Loucy (cell line): ENCODE measurements at regions not wholly inside any gene's neighbourhood (a gene's known extent, or its start where the extent isn't known, plus 50 kb on each side); places are given as distances from the start of the nearest gene placed in this dataset.

Source experiments
- H2AFZ ChIP-seq: fragments of 200-600 bp; sonication (generic); 2 replicates; pipeline ENCODE4 v1.6.0; 2016; ENCODE audit warnings: antibody characterized with exemption, mild to moderate bottlenecking, low read length, moderate library complexity
- H3F3A ChIP-seq: fragments of 200-600 bp; 2 replicates; pipeline ENCODE4 v1.6.0; 2016; ENCODE audit warnings: antibody characterized with exemption, low read depth, mild to moderate bottlenecking
- H3K27me3 ChIP-seq: fragments of 200-600 bp; sonication (generic); 2 replicates; pipeline ENCODE4 v1.6.1; 2014; ENCODE audit warnings: low read length, mild to moderate bottlenecking; ENCODE audit not compliant: insufficient read depth, poor library complexity, severe bottlenecking
- H3K36me3 ChIP-seq: fragments of 200-600 bp; sonication (generic); 2 replicates; pipeline ENCODE4 v1.6.1; 2016; ENCODE audit warnings: low read length; ENCODE audit not compliant: insufficient read depth
- H3K4me1 ChIP-seq: fragments of 200-600 bp; sonication (generic); 2 replicates; pipeline ENCODE4 v1.5.1; 2014; ENCODE audit warnings: low read length, mild to moderate bottlenecking; ENCODE audit not compliant: insufficient read depth, poor library complexity, severe bottlenecking
- H3K4me2 ChIP-seq: fragments of 200-600 bp; sonication (generic); 2 replicates; pipeline ENCODE4 v1.6.0; 2014; ENCODE audit warnings: antibody characterized with exemption, low read length, low read depth, mild to moderate bottlenecking; ENCODE audit not compliant: poor library complexity, severe bottlenecking
- H3K4me3 ChIP-seq: fragments of 200-600 bp; sonication (generic); 2 replicates; pipeline ENCODE4 v1.5.1; 2014; ENCODE audit warnings: low read length, mild to moderate bottlenecking, mixed read lengths; ENCODE audit not compliant: poor library complexity, severe bottlenecking
- H3K79me2 ChIP-seq: fragments of 200-600 bp; sonication (generic); 2 replicates; pipeline ENCODE4 v1.6.1; 2014; ENCODE audit warnings: low read length; ENCODE audit not compliant: insufficient read depth
- H3K9ac ChIP-seq: fragments of 200-600 bp; sonication (generic); 2 replicates; pipeline ENCODE4 v1.6.0; 2014; ENCODE audit warnings: mild to moderate bottlenecking, low read depth, low read length, moderate library complexity; ENCODE audit not compliant: poor library complexity, severe bottlenecking
- H3K9me2 ChIP-seq: fragments of 200-600 bp; sonication (generic); replicated peaks from 2 replicates; pipeline ENCODE4 v1.6.1; 2016; ENCODE audit warnings: low read depth, low read length, mixed read lengths
- H3K9me3 ChIP-seq: fragments of 200-600 bp; sonication (generic); 2 replicates; pipeline ENCODE4 v1.6.1; 2014; ENCODE audit warnings: mild to moderate bottlenecking, antibody characterized with exemption, low read length, low read depth; ENCODE audit not compliant: insufficient read depth
- H4K20me1 ChIP-seq: fragments of 200-600 bp; sonication (generic); 2 replicates; pipeline ENCODE4 v1.6.0; 2014; ENCODE audit warnings: antibody characterized with exemption, low read length, mild to moderate bottlenecking; ENCODE audit not compliant: insufficient read depth, poor library complexity, severe bottlenecking
- CTCF ChIP-seq: fragments of 200-600 bp; sonication (generic); conservative IDR thresholded peaks from 2 replicates; pipeline ENCODE4 v1.5.1; 2014; ENCODE audit warnings: mild to moderate bottlenecking, antibody characterized with exemption, low read length
- EZH2phosphoT487 ChIP-seq: fragments of 200-600 bp; IDR thresholded peaks from 2 replicates; pipeline ENCODE4 v1.6.1; 2018; ENCODE audit warnings: antibody characterized with exemption, mild to moderate bottlenecking, moderate library complexity, borderline replicate concordance

DNA sequence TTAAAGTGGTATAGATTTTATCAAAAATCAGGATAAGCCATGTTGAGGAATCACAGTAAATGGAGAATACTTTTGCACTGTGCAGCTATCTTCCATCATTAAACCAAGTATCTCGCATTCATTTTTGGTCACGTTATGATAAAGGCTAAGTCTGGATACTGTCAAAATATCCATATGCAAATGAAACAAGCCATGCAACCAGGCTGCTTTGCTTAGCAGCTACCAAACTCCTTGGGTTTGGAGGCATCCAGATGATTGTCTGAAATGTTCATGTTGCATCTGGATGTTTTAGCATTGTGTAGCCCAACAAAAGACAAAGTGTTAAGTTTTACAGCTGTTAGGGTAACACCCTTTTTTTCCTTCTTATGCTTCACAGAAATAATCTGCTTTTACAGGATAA is 322.9 kb upstream of the MDFIC2 start:
- Histone ChIP-seq H3K9me2 (no peaks in the 10 kb centered on the region), H3K4me1 (no peaks in the 10 kb centered on the region), H4K20me1 (no peaks in the 10 kb centered on the region), H3K4me3 (no peak overlapping the region), H3F3A (no peaks in the 10 kb centered on the region), H3K27me3 (no peaks in the 10 kb centered on the region), H3K79me2 (no peaks in the 10 kb centered on the region), H3K9me3 (no peaks in the 10 kb centered on the region), H2AFZ (no peak overlapping the region), H3K36me3 (no peaks in the 10 kb centered on the region), H3K4me2 (no peak overlapping the region), H3K9ac (no peak overlapping the region)
- TF ChIP-seq EZH2phosphoT487 (no peak), CTCF (no peak)

DNA sequence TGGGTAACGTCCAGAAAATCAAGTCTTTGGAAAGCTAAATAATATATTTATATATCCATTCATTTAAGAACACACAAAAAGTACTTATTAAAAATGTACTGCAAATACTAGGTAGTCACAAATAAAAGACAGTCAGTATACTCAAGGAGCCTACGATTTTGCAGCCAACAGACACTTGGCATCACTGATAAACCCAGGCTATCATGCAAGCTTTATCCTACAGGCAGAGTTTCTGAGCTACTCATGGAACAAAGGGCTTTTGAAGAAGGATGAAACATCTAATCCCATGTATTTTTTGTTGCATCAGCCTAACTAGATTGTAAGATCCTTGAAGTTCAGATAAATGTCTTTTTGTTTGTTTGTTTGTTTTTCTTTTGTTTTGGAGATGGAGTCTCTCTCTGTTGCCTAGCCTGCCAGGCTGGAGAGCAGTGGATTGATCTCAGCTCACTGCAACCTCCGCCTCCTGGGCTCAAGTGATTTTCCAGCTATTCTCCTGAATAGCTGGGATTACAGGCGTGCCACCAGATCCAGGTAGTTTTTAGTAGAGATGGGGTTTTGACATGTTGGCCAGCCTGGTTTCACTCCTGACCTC is 319.4 kb upstream of the MDFIC2 start:
- Histone ChIP-seq H4K20me1 (no peaks in the 10 kb centered on the region), H3K9me2 (no peaks in the 10 kb centered on the region), H3F3A (no peaks in the 10 kb centered on the region), H3K79me2 (no peaks in the 10 kb centered on the region), H3K9ac (no peak overlapping the region), H2AFZ (no peak overlapping the region), H3K36me3 (no peaks in the 10 kb centered on the region), H3K27me3 (no peaks in the 10 kb centered on the region), H3K9me3 (no peaks in the 10 kb centered on the region), H3K4me1 (no peaks in the 10 kb centered on the region), H3K4me2 (no peak overlapping the region), H3K4me3 (no peak overlapping the region)
- TF ChIP-seq EZH2phosphoT487 (no peak), CTCF (no peak)

- H3K27me3 ChIP-seq: no peaks in the 10 kb centered on the region
- H3K9me2 ChIP-seq: no peaks in the 10 kb centered on the region
- H3K4me1 ChIP-seq: no peaks in the 10 kb centered on the region
- H3F3A ChIP-seq: no peaks in the 10 kb centered on the region
- H3K79me2 ChIP-seq: no peaks in the 10 kb centered on the region
- H3K9me3 ChIP-seq: no peaks in the 10 kb centered on the region
- H3K4me3 ChIP-seq: no peak overlapping the region
- no peak overlapping the region for H3K9ac ChIP-seq
- H3K4me2 ChIP-seq: no peak overlapping the region
- TF ChIP-seq EZH2phosphoT487: no peak
- H2AFZ ChIP-seq: no peak overlapping the region
- no peaks in the 10 kb centered on the region for H3K36me3 ChIP-seq
- H4K20me1 ChIP-seq: no peaks in the 10 kb centered on the region
Measured at GRCh38 chr3:70621451-70621850, 309.0 kb upstream of the MDFIC2 start.

- no peaks in the 10 kb centered on the region for H3K27me3 ChIP-seq
- no peaks in the 10 kb centered on the region for H3F3A ChIP-seq
- H3K9me3 ChIP-seq: no peaks in the 10 kb centered on the region
- no peak overlapping the region for H2AFZ ChIP-seq
- TF ChIP-seq EZH2phosphoT487: no peak
- no peak for TF ChIP-seq CTCF
- H3K9ac ChIP-seq: no peak overlapping the region
- H3K79me2 ChIP-seq: no peaks in the 10 kb centered on the region
- no peaks in the 10 kb centered on the region for H3K9me2 ChIP-seq
- no peaks in the 10 kb centered on the region for H3K4me1 ChIP-seq
- no peaks in the 10 kb centered on the region for H4K20me1 ChIP-seq
- H3K4me2 ChIP-seq: no peak overlapping the region
- H3K4me3 ChIP-seq: no peak overlapping the region
- no peaks in the 10 kb centered on the region for H3K36me3 ChIP-seq
Measured at GRCh38 chr3:70620956-70621355, 308.5 kb upstream of the MDFIC2 start.
